NCI-H2081 treated with DMSO at 0.1 percent for 48 hours (cell line): ENCODE measurements at regions not wholly inside any gene's neighbourhood (a gene's known extent, or its start where the extent isn't known, plus 50 kb on each side); places are given as distances from the start of the nearest gene placed in this dataset.
"Not testable (repeated sequence)": the region's sequence is repeated elsewhere in the genome, so short reads cannot be mapped to it uniquely, and the experiment has no call there.

Experiments
- DNase-seq: peaks from one replicate; lab custom pipeline; 2025; lab: John Stamatoyannopoulos, UW

DNA sequence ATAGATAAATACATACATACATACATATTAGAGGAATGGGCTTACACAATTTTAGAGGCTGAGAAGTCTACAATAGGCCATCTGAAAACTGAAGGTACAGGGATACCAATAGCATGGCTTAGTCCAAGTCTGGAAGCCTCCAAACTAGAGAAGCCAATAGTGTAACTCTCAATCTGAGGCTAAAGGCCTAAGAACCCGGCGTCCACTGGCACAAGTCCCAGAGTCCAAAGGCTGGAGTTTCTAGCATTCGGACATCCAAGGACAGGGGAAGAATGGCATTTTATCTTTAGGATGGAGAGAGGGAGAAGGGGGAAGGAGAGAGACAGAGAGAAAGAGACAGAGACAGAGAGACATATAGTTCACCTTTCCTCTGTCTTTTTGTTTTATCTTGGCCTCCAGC, 63.7 kb upstream of the SYT4 start:
- DNase-seq: no peak

DNA sequence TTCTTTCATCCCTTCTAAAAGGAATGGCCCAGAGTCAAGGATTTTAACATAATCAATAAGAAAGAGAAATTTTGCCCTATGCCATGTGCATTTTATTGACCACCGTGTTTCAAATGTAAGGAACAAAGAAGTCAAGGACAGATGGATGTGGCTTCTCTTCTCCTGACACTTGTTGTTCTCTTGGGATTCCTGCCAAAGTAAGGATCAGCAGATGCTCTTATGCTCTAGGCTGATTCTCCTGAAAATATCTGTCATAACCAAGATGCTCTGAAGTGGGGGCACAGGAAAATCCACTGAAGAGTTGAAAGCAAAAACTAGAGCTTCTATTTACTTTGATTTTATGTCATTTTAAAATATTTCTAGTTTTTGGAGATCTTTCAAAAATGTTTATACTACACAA, 72.9 kb upstream of the SYT4 start:
- no peak for DNase-seq

DNA sequence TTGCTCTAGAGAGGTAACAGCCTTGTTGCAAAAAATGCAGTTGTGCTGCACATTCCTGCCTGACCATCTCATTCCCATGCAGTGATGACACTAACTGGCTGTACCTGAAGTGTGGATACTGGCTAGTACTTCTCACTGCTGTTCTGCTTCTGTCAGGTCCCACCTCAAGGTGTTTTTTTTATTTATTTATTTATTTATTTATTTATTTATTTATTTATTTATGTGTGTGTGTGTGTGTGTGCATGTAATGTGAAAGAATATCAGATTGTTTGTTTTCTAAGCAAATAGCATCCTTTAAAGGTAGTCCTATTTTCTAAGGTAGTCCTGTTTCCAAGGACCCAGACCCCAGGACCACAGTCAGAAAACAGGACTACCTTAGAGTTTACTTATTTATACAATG, 87.2 kb upstream of the SYT4 start:
- DNase-seq: no peak

DNA sequence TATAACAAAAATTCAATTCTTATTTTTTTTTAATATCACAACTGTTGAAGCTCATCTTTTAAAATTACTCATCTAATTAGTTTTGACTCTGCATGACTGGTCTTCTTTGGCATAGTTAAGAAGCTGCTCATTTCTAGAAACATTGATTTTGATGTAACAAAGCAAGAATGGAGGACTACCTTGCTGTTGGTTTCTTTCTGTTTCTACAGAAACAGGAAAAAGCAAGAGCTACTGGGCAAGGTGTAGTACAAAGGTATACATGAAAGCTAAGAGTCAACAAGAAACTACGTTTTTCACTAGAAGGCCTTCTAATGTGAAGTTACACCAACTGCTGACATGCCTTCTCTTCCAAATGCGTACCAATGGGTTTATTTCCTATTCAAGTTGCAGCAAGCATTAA, 90.6 kb upstream of the SYT4 start:
- no peak for DNase-seq

DNA sequence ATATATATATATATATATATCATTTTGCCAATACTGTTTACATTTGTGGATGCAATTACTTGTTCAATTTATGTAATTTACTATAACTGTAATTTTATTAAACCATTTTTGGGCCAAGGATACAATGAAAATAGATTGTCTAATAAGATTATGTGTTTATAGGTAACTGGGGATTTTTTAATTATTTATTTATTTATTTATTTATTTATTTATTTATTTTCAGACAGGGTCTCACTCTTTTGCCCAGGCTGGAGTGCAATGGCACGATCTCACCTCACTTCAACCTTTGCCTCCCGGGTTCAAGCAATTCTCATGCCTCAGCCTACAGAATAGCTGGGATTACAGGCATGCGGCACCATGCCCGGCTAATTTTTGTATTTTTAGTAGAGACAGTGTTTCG, 92.0 kb upstream of the SYT4 start:
- DNase-seq: not testable (repeated sequence)

DNA sequence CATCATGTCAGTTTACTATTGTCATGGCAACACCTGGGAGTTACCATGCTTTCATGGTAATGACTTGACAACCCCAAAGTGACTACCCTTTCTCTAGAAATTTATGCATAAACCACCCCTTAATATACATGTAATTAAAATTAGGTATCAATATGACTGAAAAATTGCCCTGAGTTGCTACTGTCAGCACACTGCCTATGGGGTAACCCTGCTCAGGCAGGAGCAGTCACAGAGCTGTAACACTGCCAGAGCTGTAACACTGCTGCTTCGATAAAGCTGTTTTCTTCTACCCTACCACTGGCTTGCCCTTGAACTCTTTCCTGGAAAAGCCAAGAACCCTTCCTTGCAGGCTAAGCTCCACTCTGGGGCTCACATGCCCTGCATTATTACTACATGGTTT, 95.5 kb upstream of the SYT4 start:
- no peak for DNase-seq

DNA sequence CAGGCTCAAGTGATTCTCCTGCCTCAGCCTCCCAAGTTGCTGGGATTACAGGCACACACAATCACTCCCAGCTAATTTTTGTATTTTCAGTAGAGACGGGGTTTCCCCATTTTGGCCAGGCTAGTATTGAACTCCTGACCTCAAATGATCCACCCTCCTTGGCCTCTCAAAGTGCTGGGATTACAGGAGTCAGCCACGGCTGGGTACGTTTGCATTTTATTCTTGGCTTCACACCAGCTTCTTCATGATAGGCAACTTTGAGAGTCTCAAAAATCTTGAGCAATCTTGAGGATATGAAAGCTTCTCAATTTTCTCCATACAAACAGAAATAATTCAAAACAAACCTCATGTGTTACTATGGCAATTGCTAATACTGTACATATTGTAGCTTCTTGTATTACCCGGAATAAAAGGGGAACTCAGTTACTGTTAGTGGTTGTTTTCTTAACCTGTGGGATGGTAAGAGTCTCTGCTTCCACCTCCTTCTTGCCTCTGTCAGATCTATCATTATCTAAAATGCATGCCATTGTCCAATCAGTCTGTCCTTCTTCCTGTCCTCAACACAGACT, 102.9 kb upstream of the SYT4 start:
- no peak for DNase-seq

DNA sequence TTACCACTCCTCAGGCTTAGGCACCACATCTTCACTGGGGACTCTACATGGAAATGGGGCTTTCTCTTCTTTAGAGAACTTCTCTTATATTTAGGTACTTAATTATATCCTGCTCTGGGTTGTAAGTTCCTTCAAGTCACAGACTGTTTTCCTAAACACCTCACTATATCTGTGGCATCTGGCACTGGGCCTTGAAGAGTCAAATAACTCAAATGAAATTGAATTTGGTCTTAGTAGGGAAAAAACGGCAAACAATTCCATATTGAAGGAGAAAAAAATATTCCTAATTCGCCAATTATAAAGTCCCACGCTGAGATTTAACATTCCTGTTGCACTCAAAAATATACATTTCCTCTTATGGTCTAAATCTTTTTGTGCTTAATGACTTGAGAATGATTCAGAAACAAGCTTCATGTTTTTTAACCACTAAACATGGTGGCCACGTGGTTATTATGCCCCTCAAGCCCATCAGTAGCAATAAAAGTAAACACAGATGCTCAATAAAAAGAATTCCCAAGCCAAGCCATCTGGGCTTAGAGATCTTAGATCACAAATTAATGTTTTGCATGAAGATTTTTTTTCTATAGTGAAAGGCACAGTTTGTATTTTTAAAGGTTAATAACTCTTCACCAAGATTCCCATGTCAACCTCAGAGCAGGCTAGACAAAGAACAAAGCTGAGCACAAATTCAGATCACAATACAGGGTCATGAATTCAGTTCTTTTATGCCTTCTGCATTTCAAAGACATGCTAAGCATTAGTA, 105.5 kb upstream of the SYT4 start:
- DNase-seq: no peak

DNA sequence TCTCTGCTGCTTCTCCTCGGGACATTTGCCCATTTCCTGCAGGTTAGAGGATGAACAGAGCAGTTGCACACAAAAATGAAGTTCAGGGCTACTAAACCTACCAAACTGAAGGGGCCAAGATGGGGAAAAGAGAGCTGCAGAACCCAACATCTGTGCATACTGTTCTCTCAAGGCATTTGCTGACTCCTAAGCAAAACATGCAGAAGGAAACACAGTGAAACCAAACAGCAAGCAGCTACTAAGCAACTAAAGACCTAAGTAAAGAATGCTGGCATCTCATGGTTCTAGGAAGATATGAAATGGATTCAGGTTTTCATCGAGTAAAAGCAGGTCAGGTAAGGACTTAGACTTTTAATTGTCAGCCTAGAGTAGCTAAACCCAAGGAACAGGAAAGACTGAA, 111.9 kb upstream of the SYT4 start:
- no peak for DNase-seq

DNA sequence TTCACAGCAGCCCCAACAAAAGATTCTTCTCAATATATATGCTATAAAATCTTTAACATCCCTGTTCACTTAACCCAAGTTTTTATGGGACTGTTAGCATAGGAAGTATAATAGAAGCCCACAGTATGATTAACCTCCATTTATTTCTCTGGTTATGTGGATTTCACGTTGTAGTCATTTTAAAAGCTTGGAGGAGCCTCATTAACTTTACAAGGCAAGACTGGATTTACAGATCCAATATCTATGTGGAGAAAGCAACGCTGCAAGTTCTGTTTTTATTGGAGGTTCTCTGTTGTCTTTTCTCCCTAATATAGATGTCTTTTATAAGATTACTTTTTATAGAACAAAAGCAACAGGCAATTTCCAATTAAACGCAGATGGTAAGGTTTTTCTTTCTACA, 114.9 kb upstream of the SYT4 start:
- no peak for DNase-seq

DNA sequence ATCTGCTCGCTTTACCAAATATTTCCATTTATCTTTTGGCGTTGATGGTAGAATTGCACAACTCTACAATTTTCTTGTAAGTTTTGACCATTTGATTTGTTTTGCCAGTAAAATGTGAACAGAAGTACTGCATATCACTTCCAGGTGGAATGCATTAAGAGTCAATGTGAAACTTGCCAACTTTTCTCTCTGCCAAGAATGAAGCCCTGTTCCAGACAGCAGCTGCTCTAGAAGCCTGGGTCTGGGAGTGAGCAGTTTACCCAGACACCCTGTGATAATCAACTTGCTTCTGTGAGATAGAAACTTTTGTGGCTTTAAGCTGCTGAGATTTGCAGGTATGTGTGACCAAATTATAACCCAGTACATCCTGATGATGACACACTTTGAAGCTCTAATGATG, 115.9 kb upstream of the SYT4 start:
- DNase-seq: no peak

DNA sequence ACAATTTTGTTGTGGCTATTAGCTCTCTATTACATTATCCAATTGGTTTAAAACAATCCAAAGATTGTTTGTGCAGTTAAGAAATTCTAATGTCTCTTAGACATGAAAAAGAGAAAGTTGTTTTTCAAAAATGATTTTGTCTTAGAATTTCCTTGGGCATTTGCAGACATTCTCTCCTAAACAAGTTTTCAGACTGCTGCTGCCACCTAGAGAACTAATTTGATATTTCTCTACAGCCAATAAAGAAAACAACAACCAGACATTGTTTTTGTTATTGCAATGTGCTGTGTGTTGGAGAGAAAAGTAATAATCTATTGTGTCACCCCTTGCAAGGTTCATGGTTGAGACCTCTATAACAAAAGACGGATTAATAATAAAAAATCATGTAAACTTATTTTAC, 119.0 kb upstream of the SYT4 start:
- DNase-seq: no peak

DNA sequence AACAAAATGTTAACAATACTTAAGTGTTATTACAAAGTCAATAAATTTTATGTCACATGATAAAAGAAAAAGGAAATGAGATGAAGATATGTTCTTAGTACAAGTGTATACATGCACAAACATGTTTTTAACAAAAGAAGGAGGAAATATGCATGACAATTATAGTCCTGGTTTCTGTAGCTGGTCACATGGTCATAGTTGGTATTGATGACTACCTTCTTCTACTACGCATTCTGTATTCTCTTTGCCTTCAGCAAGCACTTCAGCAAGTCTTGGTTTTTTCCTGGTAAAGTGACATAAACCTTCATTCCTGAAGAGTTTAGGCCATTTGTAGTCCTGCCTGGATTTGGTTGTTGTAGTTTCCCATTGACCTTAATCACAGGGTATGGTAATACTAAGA, 121.3 kb upstream of the SYT4 start:
- no peak for DNase-seq

DNA sequence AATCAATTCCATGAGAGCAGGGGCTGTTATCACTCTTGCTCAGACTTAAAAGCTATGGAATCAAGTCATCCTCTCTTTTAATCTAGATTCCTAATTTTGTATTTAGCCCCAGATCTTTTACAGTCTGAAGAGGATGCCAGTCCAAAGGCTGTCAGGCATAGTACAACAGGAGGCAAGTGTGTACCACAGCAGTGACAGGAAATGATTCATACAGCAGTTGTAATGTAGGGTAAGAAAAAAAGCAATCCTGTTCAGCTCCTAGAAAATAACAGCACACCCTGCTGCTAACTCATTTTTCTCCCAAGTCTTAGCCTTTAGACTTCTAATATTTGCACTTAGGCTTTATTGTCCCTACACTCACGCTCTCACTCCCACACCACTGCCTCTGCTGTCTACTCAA, 127.8 kb upstream of the SYT4 start:
- DNase-seq: no peak

DNA sequence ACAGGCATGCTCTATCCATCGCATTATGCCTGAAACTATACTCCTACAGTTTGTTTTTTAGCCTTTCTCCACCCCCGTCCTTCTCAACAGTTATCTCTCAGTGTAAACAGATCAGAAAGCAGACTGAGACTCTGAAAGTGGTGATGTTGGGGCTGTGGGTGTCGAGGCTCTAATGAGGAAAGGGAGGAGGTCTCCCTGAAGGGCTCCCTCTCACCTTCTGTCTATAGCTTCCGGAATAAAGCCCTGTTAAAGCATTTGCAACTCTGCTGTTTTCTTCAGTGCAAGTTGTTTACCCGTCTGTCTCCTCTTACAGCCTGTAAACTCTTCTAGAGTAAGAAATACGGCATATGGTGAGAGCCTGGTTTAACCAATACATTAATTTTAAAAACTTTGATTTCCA, 136.7 kb upstream of the SYT4 start:
- no peak for DNase-seq

DNA sequence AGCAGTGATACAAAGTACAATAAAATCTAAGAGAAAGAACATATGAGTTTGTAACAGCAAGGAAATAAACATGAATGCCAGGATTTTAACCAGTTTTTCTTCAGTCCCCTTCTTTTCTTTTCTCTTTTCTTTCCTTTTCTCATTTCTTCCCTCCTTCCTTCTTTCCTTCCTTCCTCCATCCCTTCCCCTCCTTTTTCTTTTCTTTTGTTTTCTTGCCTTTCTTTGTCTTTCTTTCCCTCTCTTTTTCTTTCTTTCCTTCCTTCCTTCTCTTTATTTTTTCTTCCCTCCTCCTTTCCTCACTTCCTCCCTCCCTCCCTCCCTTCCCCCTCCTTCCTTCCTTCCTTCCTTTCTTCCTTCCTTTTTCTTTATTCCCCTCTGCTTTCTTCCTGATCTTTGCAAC, 142.8 kb upstream of the SYT4 start:
- DNase-seq: no peak

DNA sequence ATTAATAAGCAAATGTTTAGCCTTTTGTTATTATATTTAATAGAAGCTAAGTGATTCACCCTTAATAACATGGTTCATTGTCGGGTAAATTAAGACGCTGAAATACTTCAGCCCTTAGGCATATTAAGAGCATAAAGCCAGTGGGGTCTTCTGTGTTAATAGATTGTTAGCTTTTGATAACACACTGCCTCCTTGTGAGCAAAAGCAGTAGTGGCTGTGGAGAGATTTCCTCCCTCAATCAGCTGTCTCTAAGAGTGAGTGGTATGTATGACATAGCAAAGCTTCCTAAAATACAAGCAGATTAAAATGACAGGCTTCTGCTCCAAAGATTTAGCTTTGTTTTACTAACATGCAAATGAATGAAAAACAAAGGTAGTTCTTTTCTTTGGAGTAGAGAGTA, 143.7 kb upstream of the SYT4 start:
- DNase-seq: no peak

DNA sequence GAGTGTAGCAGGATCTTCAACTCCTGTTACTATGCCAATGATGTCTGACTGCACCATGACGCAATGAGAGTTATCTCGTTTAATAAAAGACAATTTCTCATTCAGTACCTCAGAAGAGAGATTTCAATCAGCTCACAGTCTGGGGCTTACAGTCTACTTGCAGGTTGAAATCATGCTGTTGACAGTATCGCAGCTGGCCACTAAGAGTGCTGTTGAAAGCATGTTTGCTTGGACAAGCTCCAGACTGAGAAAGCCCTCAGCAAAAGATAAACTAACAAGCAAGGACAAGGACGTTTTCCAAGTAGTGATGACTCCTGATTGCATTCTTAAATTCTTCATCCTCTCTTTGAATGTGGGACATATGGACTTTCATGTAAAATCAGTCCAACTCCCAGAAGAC, 145.2 kb upstream of the SYT4 start:
- no peak for DNase-seq

DNA sequence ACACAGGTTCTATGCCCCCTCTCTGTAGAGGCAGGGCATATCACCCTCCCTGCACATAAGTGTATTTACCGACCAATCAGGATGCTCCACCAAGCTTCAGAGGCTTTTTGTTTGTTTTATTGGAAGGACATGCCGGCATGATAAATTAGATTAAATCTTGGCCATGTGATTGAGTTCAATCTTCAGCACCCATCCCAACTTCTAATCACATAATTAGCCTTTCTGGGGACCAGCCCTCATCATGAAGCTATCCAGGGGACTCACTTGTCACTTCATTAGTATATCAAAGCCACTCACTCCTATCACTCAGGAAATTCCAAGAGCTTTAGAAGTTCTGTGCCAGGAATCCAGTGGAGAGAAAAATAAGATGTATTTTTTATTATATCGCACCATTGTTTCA, 158.6 kb upstream of the SYT4 start:
- no peak for DNase-seq

DNA sequence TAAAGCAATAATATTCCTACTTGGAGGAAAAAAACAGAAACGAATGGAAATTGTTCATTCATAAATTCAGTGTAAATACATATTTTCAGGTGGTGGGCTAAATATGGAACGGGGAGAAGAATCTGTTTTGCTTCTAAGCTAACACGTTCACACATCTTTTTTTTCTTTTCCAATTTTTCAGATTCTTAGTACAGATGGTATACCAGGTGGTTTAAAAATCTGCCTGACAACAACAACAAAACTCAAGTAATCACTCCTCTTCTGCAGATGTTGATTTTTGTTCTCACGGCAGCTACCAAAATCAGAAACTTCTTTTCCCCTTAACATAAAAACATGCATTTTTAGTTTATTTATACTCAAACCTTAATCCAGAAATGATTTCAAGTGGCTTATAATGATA, 164.8 kb upstream of the SYT4 start:
- no peak for DNase-seq

DNA sequence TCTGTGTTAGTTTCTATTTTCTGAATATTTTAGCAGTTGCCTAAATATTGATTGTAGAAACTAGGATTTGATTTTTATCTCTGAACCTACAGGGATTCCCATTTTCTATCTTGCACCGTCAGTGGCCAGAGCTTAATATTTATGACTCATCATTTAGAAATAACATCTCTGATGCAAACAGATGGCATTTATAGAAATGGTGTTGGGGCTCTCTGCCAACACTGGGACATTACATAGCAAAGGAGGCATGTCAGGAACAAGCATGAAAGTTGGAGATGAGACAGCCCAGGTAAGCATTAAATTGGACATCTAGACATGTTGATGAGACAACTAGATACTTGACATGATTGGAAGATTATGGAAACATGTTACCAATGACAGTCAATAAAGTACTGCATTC, 165.3 kb upstream of the SYT4 start:
- no peak for DNase-seq

DNA sequence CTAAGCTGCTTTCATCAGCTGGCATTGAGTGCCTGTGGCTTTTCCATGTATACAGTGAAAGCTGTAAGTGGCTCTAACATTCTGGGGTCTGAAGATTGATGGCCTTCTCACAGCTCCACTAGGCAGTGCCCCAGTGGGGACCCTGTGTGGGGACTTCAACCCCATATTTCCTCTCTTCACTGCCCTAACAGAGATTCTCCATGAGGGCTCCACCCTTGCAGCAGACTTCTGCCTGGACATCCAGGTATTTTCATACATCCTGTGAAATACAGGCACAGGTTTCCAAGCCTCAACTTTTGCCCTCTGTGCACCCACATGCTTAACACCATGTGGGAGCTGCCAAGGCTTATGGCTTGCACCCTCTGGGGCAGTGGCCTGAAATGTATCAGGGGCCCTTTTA, 188.2 kb upstream of the SYT4 start:
- no peak for DNase-seq

DNA sequence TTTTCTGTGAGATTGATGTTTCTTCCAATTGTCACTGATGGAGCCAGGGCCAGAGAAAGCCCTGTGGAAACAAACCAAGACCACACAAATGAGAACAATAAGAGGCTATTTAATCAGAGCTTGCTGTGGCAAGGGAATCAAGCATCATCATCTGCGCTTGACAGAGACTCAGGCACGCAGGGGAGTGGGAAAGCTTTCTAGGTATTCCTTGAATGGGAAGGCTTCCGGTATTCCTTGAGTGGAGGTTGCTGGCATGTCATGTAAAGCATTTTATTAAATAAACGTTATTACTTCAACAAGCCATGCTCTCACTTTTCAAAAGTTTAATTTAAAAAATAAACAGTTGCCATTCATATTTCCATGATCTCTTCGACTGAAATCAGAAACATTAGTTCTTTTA, 194.6 kb upstream of the SYT4 start:
- no peak for DNase-seq

DNA sequence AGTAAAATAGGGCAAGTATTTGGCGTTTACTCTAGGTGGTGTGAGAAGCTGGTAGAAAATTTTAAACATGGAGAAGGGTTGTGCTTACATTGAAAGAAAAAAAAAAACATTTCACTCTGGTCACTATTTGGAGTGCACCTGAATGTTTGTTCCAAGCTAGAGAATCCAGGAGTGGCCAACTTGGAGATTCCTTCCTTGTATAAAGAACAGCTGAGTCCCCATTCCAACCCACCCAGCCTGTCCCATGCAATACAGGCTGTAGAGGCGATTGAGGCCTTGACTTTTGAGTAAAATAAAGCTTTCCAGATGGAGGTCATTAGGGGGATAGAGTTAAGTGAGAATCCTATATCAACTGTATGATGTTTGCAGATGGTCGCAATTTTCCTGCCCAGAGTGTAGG, 203.8 kb upstream of the SYT4 start:
- DNase-seq: no peak
